Neural cell (in vitro differentiated cells): ENCODE measurements at regions not wholly inside any gene's neighbourhood (a gene's known extent, or its start where the extent isn't known, plus 50 kb on each side); places are given as distances from the start of the nearest gene placed in this dataset.

Experiments
- EP300 ChIP-seq: fragments of 450-650 bp; conservative IDR thresholded peaks from 2 replicates; pipeline ENCODE4 v1.6.1; 2014; ENCODE audit warnings: antibody characterized with exemption, mild to moderate bottlenecking, moderate library complexity; ENCODE audit not compliant: poor library complexity, severe bottlenecking
- EZH2 ChIP-seq: fragments of 200-600, 300-800 bp; shearing (Covaris generic), sonication (generic); IDR thresholded peaks from 2 replicates; pipeline ENCODE4 v1.6.1; 2014; ENCODE audit warnings: antibody characterized with exemption, low read length, borderline replicate concordance, mild to moderate bottlenecking; ENCODE audit not compliant: insufficient read depth, poor library complexity, severe bottlenecking
- RAD21 ChIP-seq: fragments of 450-650 bp; conservative IDR thresholded peaks from 2 replicates; pipeline ENCODE4 v1.6.1; 2014; ENCODE audit warnings: antibody characterized with exemption, mild to moderate bottlenecking, moderate library complexity
- TAF1 ChIP-seq: IDR thresholded peaks from 2 replicates; pipeline ENCODE4 v1.6.1; 2012; ENCODE audit warnings: low read depth
- TF ChIP-seq, protein P1 (sequence below): fragments of 450-650 bp; IDR thresholded peaks from 2 replicates; pipeline ENCODE4 v1.5.1; 2014; ENCODE audit warnings: antibody characterized with exemption, mild to moderate bottlenecking, moderate library complexity; ENCODE audit not compliant: poor library complexity, severe bottlenecking

- TF ChIP-seq TAF1 (no peak), EZH2 (no peak), EP300 (no peak), RAD21 (no peak)
- TF ChIP-seq, protein P1, sequence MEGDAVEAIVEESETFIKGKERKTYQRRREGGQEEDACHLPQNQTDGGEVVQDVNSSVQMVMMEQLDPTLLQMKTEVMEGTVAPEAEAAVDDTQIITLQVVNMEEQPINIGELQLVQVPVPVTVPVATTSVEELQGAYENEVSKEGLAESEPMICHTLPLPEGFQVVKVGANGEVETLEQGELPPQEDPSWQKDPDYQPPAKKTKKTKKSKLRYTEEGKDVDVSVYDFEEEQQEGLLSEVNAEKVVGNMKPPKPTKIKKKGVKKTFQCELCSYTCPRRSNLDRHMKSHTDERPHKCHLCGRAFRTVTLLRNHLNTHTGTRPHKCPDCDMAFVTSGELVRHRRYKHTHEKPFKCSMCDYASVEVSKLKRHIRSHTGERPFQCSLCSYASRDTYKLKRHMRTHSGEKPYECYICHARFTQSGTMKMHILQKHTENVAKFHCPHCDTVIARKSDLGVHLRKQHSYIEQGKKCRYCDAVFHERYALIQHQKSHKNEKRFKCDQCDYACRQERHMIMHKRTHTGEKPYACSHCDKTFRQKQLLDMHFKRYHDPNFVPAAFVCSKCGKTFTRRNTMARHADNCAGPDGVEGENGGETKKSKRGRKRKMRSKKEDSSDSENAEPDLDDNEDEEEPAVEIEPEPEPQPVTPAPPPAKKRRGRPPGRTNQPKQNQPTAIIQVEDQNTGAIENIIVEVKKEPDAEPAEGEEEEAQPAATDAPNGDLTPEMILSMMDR = no peak
These were observed 81.2 kb upstream of the CCDC112 start for GRCh38 chr5:115377468-115378217.
